Activated T-helper 1 cell treated with anti-CD3 and anti-CD28 coated beads, Interleukin-12 subunit alpha, Interleukin-12 subunit beta, Interleukin-2, Interleukin-4 antibody, amounts not matched to agents 30 ng/mL and 10 ng/mL and 1 ng/mL, durations not matched to agents 14 hours and 24 hours and 36 hours (primary cell): ENCODE measurements at regions not wholly inside any gene's neighbourhood (a gene's known extent, or its start where the extent isn't known, plus 50 kb on each side); places are given as distances from the start of the nearest gene placed in this dataset.
A peak's percentile ranks its signal among the peaks of the same experiment; 100 is the strongest.

Experiments used
- DNase-seq: peaks from one replicate; pipeline ENCODE4 v3.0.0; 2021; ENCODE audit warnings: low spot score
- H3K27ac Mint-ChIP-seq: one replicate; pipeline ENCODE4 v1.8.0; 2021; ENCODE audit warnings: mild to moderate bottlenecking, mixed read lengths
- H3K27me3 Mint-ChIP-seq: one replicate; pipeline ENCODE4 v1.8.0; 2022; ENCODE audit warnings: mild to moderate bottlenecking, moderate library complexity, mixed read lengths; ENCODE audit not compliant: insufficient read depth
- H3K36me3 Mint-ChIP-seq: one replicate; pipeline ENCODE4 v1.8.0; 2021; ENCODE audit warnings: low read depth, mixed read lengths
- H3K4me1 Mint-ChIP-seq: one replicate; pipeline ENCODE4 v1.8.0; 2021; ENCODE audit warnings: low read depth, mixed read lengths
- H3K4me3 Mint-ChIP-seq: one replicate; pipeline ENCODE4 v1.8.0; 2021; ENCODE audit warnings: mild to moderate bottlenecking, moderate library complexity, mixed read lengths
- H3K9me3 Mint-ChIP-seq: one replicate; pipeline ENCODE4 v1.8.0; 2021; ENCODE audit warnings: mixed read lengths
- intact Hi-C: fragments of 100-400 bp; cut with micrococcal nuclease; formaldehyde crosslinking; loops from one replicate; pipeline ENCODE4 v1.15.1; 2024

DNA sequence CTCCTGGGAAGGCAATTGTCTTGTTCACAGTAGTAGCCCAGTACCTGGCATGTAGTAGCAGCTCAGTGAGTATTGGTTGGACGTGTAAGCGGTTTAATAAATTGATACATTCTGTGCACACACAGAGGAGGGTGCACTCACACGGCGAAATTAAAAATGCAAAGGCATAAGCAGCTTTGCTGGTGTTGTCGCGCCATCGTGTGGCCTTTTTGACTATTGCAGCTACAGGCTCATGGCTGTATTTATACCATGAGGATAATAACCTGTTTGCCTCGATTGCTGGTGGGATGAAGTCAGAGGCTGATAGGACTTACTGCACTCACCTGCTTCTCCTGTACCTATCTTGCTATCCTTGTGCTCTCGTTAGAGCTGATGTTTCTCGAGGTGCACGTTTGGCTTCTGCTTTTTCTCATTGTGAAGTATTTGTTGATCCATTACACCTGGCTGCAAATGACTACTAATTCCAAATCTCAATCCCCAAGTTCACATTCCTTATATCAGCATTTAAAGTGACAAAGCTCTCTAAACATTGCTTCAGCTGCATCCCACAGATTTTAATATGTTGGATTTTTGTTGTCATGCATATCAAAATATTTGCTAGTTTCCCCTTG is 61.5 kb downstream of the TBXT start:
- intact Hi-C loops = loop anchor here (1.0 to 2.0 kb wide), 3 partner anchors 221 to 665 kb away; no protein-coding TSS in a partner anchor
- peak; percentile 19 for DNase-seq
- H3K9me3 Mint-ChIP-seq = peaks cover 10% of the 10 kb centered on the region
- no peak overlapping the region for H3K4me3 Mint-ChIP-seq
- peaks cover 16% of the 10 kb centered on the region for H3K27me3 Mint-ChIP-seq
- H3K36me3 Mint-ChIP-seq = no peaks in the 10 kb centered on the region
- H3K4me1 Mint-ChIP-seq = no peaks in the 10 kb centered on the region
- H3K27ac Mint-ChIP-seq = no peak overlapping the region

DNA sequence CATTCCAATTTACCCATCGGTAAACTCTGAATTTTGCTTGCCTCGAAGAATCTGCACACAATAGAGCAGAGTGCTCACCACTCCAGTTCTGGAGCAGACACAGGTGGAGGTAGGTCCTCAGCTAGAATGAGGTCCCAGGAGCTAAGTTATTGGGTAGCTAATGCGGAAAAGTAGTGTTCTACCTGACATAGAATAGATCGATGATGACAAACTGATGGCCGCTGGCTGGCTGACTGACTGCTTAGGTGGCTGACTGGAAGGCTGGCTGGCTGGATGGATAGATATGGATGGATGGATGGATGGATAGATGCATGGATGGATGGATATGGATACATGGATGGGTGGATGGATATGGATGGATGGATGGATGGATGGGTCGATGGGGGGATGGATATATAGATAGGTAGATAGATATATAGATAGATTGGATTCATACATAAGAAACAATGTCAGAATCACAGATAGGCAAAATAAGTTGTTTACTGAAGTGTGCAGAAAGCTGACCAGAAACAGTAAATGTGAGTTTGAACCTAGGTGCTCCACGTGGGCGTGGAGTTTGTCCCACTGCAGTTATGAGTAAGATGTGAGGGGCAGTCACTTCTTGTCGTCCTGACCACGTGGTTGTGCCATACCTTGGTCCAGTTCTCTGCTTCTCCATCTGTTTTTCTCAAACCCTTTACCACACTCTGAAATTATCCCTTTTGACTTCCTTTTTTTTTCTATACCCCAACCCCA is 62.1 kb downstream of the TBXT start:
- Mint-ChIP-seq H3K27ac (no peak overlapping the region), H3K4me1 (no peaks in the 10 kb centered on the region), H3K4me3 (no peak overlapping the region), H3K36me3 (no peaks in the 10 kb centered on the region), H3K9me3 (peaks cover 14% of the 10 kb centered on the region), H3K27me3 (peaks cover 16% of the 10 kb centered on the region)
- no peak for DNase-seq
- intact Hi-C loops = loop anchor here (1.0 to 2.0 kb wide), 3 partner anchors 220 to 665 kb away; no protein-coding TSS in a partner anchor

DNA sequence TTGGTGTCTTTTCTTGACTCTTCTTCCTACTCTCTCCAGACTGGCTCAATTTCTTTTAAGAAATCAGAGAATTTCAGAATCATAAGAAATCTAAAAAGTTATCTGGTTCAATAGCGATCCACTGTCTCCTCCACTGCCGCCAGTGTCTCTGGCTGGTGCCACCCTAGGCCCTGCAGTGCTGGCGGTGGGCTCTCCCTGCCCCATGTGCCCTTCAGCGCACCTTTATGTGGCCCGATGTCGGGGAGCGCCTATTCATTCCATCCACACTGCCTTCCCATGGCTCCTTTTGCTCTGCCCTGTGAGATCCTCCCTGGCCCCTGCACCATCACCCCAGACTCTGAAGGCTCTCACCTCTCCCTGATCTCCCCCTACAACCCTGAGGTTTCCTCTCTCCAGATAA is 62.8 kb downstream of the TBXT start:
- H3K36me3 Mint-ChIP-seq = no peaks in the 10 kb centered on the region
- H3K27me3 Mint-ChIP-seq = peaks cover 13% of the 10 kb centered on the region
- H3K9me3 Mint-ChIP-seq = peaks cover 14% of the 10 kb centered on the region
- intact Hi-C loops = no loop called here
- no peaks in the 10 kb centered on the region for H3K4me1 Mint-ChIP-seq
- no peak overlapping the region for H3K27ac Mint-ChIP-seq
- DNase-seq = no peak
- no peak overlapping the region for H3K4me3 Mint-ChIP-seq

DNA sequence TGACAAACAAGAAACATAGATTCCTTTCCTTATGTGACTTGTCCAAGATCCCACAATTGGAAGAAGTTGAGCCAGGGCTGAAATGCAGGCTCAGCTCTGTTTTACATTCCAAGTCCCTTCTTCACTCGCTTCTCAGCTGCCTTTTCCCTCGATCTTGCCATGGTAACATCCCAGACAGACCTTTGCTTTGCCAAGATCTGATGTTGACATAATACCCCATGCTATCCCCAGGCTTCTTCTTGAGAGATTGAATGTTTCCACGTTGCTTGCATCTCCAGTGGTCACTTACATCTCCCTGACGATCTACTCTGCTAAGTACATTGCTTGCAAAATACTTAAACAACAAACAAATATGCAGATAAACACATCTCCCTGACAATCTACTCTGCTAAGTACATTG is 63.5 kb downstream of the TBXT start:
- Mint-ChIP-seq H3K4me1 (no peaks in the 10 kb centered on the region), H3K4me3 (no peak overlapping the region), H3K27ac (no peak overlapping the region), H3K27me3 (peaks cover 10% of the 10 kb centered on the region), H3K36me3 (no peaks in the 10 kb centered on the region), H3K9me3 (peaks cover 14% of the 10 kb centered on the region)
- intact Hi-C loops = no loop called here
- no peak for DNase-seq

DNA sequence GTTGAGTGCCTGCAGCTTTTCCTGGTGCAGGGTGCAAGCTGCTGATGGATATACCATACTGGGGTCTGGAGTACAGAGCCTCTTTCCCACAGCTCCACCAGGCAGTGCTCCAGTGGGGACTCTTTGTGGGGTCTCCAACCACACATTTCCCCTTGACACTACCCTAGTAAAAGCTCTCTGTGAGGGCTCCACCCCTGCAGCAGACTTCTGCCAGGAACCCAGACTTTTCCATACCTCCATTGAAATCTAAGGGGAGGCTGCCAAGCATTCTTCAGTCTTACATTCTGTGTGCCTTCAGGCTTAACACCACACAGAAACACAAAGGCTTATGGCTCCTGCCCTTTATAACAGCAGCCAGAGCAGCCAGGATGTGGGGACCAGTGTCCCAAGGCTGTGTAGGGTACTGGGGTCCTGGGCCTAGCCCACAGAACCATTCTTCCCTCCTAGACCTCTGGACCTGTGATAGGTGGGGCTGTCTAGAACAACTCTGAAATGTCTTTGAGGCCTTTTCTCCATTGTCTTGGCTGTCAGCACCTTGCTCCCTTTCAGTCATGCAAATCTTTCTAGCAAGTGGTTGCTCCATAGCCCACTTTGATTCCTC is 65.7 kb downstream of the TBXT start:
- no peaks in the 10 kb centered on the region for H3K4me1 Mint-ChIP-seq
- peaks cover 10% of the 10 kb centered on the region for H3K27me3 Mint-ChIP-seq
- no peak overlapping the region for H3K27ac Mint-ChIP-seq
- no peak for DNase-seq
- no peaks in the 10 kb centered on the region for H3K36me3 Mint-ChIP-seq
- intact Hi-C loops = no loop called here
- peaks cover 14% of the 10 kb centered on the region for H3K9me3 Mint-ChIP-seq
- no peak overlapping the region for H3K4me3 Mint-ChIP-seq

GRCh38 chr6:166097914-166098522 is 69.6 kb downstream of the TBXT start:
- Mint-ChIP-seq H3K4me1 (no peaks in the 10 kb centered on the region), H3K4me3 (no peak overlapping the region), H3K27me3 (peaks cover 13% of the 10 kb centered on the region), H3K9me3 (peaks cover 14% of the 10 kb centered on the region), H3K36me3 (no peaks in the 10 kb centered on the region), H3K27ac (no peak overlapping the region)
- peak; percentile 8 for DNase-seq
- intact Hi-C loops = loop anchor here (2.0 kb wide), 1 partner anchor 213 kb away; no protein-coding TSS in a partner anchor

GRCh38 chr6:166087852-166088251 is 79.8 kb downstream of the TBXT start:
- peaks cover 4% of the 10 kb centered on the region for H3K27me3 Mint-ChIP-seq
- H3K27ac Mint-ChIP-seq = no peak overlapping the region
- DNase-seq = no peak
- H3K4me1 Mint-ChIP-seq = no peaks in the 10 kb centered on the region
- H3K36me3 Mint-ChIP-seq = no peaks in the 10 kb centered on the region
- no peak overlapping the region for H3K4me3 Mint-ChIP-seq
- intact Hi-C loops = no loop called here
- no peaks in the 10 kb centered on the region for H3K9me3 Mint-ChIP-seq

DNA sequence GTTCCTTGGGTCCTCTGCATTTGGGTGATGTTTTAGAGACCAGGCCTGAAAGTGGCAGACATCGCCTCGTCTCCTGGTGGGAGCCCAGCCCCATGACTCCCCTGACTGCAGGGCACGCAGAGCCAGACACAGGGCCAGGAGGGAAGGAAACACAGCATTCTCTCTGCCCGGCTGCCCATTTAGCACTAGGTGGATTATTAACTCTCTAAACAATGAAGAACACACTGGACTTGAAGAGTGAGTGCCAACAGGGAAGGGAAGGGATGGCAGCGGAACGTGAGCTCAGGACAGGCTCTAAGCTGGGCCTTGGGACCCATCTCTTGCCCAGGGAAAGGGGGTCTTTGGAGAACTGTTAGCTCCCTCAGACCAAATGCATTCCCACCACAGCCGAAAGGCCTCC is 80.4 kb downstream of the TBXT start:
- Mint-ChIP-seq H3K27me3 (peaks cover 4% of the 10 kb centered on the region), H3K36me3 (no peaks in the 10 kb centered on the region), H3K4me1 (no peaks in the 10 kb centered on the region), H3K9me3 (no peaks in the 10 kb centered on the region), H3K4me3 (no peak overlapping the region), H3K27ac (no peak overlapping the region)
- DNase-seq = no peak
- intact Hi-C loops = no loop called here

GRCh38 chr6:166085500-166085899 is 82.2 kb downstream of the TBXT start:
- no peaks in the 10 kb centered on the region for H3K36me3 Mint-ChIP-seq
- H3K27me3 Mint-ChIP-seq = peaks cover 2% of the 10 kb centered on the region
- no peaks in the 10 kb centered on the region for H3K9me3 Mint-ChIP-seq
- DNase-seq = no peak
- intact Hi-C loops = no loop called here
- no peak overlapping the region for H3K4me3 Mint-ChIP-seq
- no peak overlapping the region for H3K27ac Mint-ChIP-seq
- H3K4me1 Mint-ChIP-seq = no peaks in the 10 kb centered on the region

- Mint-ChIP-seq H3K36me3 (no peaks in the 10 kb centered on the region), H3K4me3 (no peak overlapping the region), H3K9me3 (no peaks in the 10 kb centered on the region), H3K4me1 (no peaks in the 10 kb centered on the region), H3K27ac (no peak overlapping the region), H3K27me3 (peaks cover 2% of the 10 kb centered on the region)
- no peak for DNase-seq
- intact Hi-C loops = no loop called here
These were observed 82.7 kb downstream of the TBXT start for GRCh38 chr6:166084951-166085350.

DNA sequence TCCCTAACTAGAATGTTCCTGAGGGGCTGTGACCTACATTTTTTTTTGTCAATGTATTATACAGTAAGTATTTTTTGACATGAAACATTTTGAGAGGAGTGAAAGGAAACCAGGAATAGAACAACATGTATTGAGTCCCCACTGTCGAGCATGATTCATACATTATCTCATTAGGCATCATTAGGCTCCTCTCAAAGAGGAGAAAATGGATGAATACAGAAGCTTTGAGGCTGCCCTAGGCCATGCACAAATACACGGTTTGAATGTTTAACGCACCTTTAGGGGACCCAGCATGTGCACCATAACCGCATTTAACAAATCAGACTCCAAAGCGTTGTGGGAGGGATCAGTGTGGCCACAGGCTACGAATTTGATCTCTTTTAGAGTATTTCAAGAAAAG is 87.8 kb downstream of the TBXT start:
- intact Hi-C loops = no loop called here
- peaks cover 2% of the 10 kb centered on the region for H3K27me3 Mint-ChIP-seq
- no peak overlapping the region for H3K4me3 Mint-ChIP-seq
- H3K4me1 Mint-ChIP-seq = no peaks in the 10 kb centered on the region
- H3K9me3 Mint-ChIP-seq = no peaks in the 10 kb centered on the region
- H3K36me3 Mint-ChIP-seq = no peaks in the 10 kb centered on the region
- H3K27ac Mint-ChIP-seq = no peak overlapping the region
- DNase-seq = no peak

DNA sequence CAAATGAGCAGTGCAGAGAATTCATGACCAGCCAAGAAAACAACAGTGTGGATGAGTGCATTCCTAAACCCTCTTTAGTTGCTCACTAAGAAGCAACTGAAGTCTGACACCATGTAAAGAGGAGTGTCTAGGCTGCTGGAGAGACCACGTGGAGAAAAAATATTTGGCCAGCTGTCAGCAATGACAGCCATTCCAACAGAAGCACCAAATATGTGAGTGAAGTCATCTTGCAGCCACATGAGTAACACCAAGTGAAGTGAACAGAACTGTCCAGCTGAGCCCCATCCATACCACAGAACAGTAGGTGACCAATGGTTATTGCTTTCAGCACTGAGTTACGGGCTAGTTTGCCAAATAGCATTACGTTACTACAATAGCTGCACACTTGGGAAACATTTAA is 89.4 kb downstream of the TBXT start:
- no peak for DNase-seq
- H3K9me3 Mint-ChIP-seq = no peaks in the 10 kb centered on the region
- H3K27me3 Mint-ChIP-seq = no peaks in the 10 kb centered on the region
- intact Hi-C loops = no loop called here
- H3K4me1 Mint-ChIP-seq = no peaks in the 10 kb centered on the region
- no peak overlapping the region for H3K27ac Mint-ChIP-seq
- H3K4me3 Mint-ChIP-seq = no peak overlapping the region
- H3K36me3 Mint-ChIP-seq = no peaks in the 10 kb centered on the region

DNA sequence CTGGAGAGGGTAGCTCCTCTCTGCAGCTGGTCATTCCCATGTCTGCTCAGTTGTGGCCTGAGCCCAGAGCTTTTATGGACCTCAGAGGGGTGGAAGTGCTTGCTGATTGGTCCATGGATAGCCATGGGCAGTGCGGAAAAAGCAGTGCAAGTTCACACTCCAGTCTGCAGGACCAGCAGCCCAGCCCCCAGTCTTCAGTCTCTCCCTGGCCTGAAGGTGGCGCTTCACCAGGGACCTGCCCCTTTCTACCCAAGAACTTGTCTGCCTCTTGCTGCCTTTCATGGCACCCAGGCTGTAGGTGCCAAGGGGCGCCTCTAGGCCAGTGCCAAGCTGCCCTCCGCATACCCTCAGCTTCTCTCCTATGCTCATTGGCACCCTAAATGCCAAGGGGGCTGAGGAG is 91.0 kb downstream of the TBXT start:
- no peak overlapping the region for H3K4me3 Mint-ChIP-seq
- no peaks in the 10 kb centered on the region for H3K36me3 Mint-ChIP-seq
- no peak for DNase-seq
- intact Hi-C loops = no loop called here
- no peaks in the 10 kb centered on the region for H3K27me3 Mint-ChIP-seq
- H3K27ac Mint-ChIP-seq = no peak overlapping the region
- no peaks in the 10 kb centered on the region for H3K4me1 Mint-ChIP-seq
- H3K9me3 Mint-ChIP-seq = no peaks in the 10 kb centered on the region
